ENCODE measurements at regions not wholly inside any gene's neighbourhood (a gene's known extent, or its start where the extent isn't known, plus 50 kb on each side); places are given as distances from the start of the nearest gene placed in this dataset.

- no peak overlapping the region for H2AFZ ChIP-seq (ENCODE audit: low read depth, low read length)
- no peak overlapping the region for H3K27ac ChIP-seq (ENCODE audit: low read length)
- no peaks in the 10 kb centered on the region for H4K20me1 ChIP-seq (ENCODE audit: insufficient read depth, low read length)
- no peak overlapping the region for H3K4me3 ChIP-seq (ENCODE audit: low read length)
- no peak for TF ChIP-seq EZH2phosphoT487 (IDR thresholded peaks at IDR 0.05; ENCODE audit: low read depth)
- TF ChIP-seq, protein P1, sequence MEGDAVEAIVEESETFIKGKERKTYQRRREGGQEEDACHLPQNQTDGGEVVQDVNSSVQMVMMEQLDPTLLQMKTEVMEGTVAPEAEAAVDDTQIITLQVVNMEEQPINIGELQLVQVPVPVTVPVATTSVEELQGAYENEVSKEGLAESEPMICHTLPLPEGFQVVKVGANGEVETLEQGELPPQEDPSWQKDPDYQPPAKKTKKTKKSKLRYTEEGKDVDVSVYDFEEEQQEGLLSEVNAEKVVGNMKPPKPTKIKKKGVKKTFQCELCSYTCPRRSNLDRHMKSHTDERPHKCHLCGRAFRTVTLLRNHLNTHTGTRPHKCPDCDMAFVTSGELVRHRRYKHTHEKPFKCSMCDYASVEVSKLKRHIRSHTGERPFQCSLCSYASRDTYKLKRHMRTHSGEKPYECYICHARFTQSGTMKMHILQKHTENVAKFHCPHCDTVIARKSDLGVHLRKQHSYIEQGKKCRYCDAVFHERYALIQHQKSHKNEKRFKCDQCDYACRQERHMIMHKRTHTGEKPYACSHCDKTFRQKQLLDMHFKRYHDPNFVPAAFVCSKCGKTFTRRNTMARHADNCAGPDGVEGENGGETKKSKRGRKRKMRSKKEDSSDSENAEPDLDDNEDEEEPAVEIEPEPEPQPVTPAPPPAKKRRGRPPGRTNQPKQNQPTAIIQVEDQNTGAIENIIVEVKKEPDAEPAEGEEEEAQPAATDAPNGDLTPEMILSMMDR (IDR thresholded peaks at IDR 0.05; ENCODE audit: low read depth, low read length): no peak
- no peaks in the 10 kb centered on the region for H3K4me1 ChIP-seq (ENCODE audit: low read length)
- H3K9ac ChIP-seq (ENCODE audit: low read length): no peak overlapping the region
- no peaks in the 10 kb centered on the region for H3K79me2 ChIP-seq (ENCODE audit: low read length)
- no peaks in the 10 kb centered on the region for H3K9me3 ChIP-seq (ENCODE audit: insufficient read depth, low read length)
- H3K27me3 ChIP-seq (ENCODE audit: low read depth, low read length): no peaks in the 10 kb centered on the region
- no peak overlapping the region for H3K4me2 ChIP-seq (ENCODE audit: low read length)
- no peaks in the 10 kb centered on the region for H3K36me3 ChIP-seq (replicated peaks; ENCODE audit: low read depth, low read length)
Measured at GRCh38 chr14:65881642-65882041, 469.1 kb downstream of the FUT8 start.

- no peaks in the 10 kb centered on the region for H3K36me3 ChIP-seq (replicated peaks; ENCODE audit: low read depth, low read length)
- H4K20me1 ChIP-seq (ENCODE audit: insufficient read depth, low read length): no peaks in the 10 kb centered on the region
- no peaks in the 10 kb centered on the region for H3K9me3 ChIP-seq (ENCODE audit: insufficient read depth, low read length)
- H3K27me3 ChIP-seq (ENCODE audit: low read depth, low read length): no peaks in the 10 kb centered on the region
- H3K27ac ChIP-seq (ENCODE audit: low read length): no peak overlapping the region
- no peaks in the 10 kb centered on the region for H3K4me1 ChIP-seq (ENCODE audit: low read length)
- no peak overlapping the region for H2AFZ ChIP-seq (ENCODE audit: low read depth, low read length)
- H3K79me2 ChIP-seq (ENCODE audit: low read length): no peaks in the 10 kb centered on the region
- no peak overlapping the region for H3K9ac ChIP-seq (ENCODE audit: low read length)
- no peak overlapping the region for H3K4me3 ChIP-seq (ENCODE audit: low read length)
- no peak for TF ChIP-seq EZH2phosphoT487 (IDR thresholded peaks at IDR 0.05; ENCODE audit: low read depth)
- TF ChIP-seq, protein P1 (IDR thresholded peaks at IDR 0.05; ENCODE audit: low read depth, low read length): no peak
- no peak overlapping the region for H3K4me2 ChIP-seq (ENCODE audit: low read length)
Measured at GRCh38 chr14:65888677-65889076, 476.1 kb downstream of the FUT8 start.

DNA sequence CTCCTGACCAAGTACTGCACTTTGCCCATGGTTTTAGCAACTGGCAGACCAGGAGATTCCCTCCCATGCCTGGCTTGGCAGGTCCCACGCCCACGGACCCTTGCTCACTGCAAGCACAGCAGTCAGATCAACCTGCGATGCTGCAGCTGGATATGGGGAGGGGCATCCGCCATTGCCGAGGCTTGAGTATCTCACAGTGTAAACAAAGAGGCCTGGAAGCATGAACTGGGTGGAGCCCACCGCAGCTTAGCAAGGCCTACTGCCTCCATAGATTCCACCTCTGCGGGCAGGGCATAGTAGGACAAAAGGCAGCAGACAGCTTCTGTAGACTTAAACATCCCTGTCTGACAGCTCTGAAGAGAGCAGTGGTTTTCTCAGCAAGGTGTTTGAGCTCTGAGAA lies 479.8 kb downstream of the FUT8 start:
- Histone ChIP-seq H4K20me1 (ENCODE audit: insufficient read depth, low read length) (no peaks in the 10 kb centered on the region), H3K27me3 (ENCODE audit: low read depth, low read length) (no peaks in the 10 kb centered on the region), H3K9me3 (ENCODE audit: insufficient read depth, low read length) (no peaks in the 10 kb centered on the region), H3K4me1 (ENCODE audit: low read length) (no peaks in the 10 kb centered on the region), H3K4me2 (ENCODE audit: low read length) (no peak overlapping the region), H3K27ac (ENCODE audit: low read length) (no peak overlapping the region), H3K79me2 (ENCODE audit: low read length) (no peaks in the 10 kb centered on the region), H3K36me3 (replicated peaks; ENCODE audit: low read depth, low read length) (no peaks in the 10 kb centered on the region), H2AFZ (ENCODE audit: low read depth, low read length) (no peak overlapping the region), H3K4me3 (ENCODE audit: low read length) (no peak overlapping the region), H3K9ac (ENCODE audit: low read length) (no peak overlapping the region)
- TF ChIP-seq, protein P1 (IDR thresholded peaks at IDR 0.05; ENCODE audit: low read depth, low read length): no peak
- TF ChIP-seq EZH2phosphoT487 (IDR thresholded peaks at IDR 0.05; ENCODE audit: low read depth): no peak

GRCh38 chr14:65900164-65900563 lies 487.6 kb downstream of the FUT8 start:
- no peak overlapping the region for H2AFZ ChIP-seq (ENCODE audit: low read depth, low read length)
- no peaks in the 10 kb centered on the region for H3K36me3 ChIP-seq (replicated peaks; ENCODE audit: low read depth, low read length)
- 0 out of 2 replicates have a peak, but pooled peaks cover under 1% of the 10 kb centered on the region for H3K27me3 ChIP-seq (ENCODE audit: low read depth, low read length)
- no peak overlapping the region for H3K27ac ChIP-seq (ENCODE audit: low read length)
- H4K20me1 ChIP-seq (ENCODE audit: insufficient read depth, low read length): no peaks in the 10 kb centered on the region
- no peaks in the 10 kb centered on the region for H3K9me3 ChIP-seq (ENCODE audit: insufficient read depth, low read length)
- TF ChIP-seq EZH2phosphoT487 (IDR thresholded peaks at IDR 0.05; ENCODE audit: low read depth): no peak
- TF ChIP-seq, protein P1 (IDR thresholded peaks at IDR 0.05; ENCODE audit: low read depth, low read length): no peak
- H3K4me3 ChIP-seq (ENCODE audit: low read length): no peak overlapping the region
- H3K79me2 ChIP-seq (ENCODE audit: low read length): no peaks in the 10 kb centered on the region
- H3K4me2 ChIP-seq (ENCODE audit: low read length): no peak overlapping the region
- no peak overlapping the region for H3K9ac ChIP-seq (ENCODE audit: low read length)
- no peaks in the 10 kb centered on the region for H3K4me1 ChIP-seq (ENCODE audit: low read length)
